HUES48 (cell line): ENCODE measurements at regions not wholly inside any gene's neighbourhood (a gene's known extent, or its start where the extent isn't known, plus 50 kb on each side); places are given as distances from the start of the nearest gene placed in this dataset.
"Not testable (repeated sequence)": the region's sequence is repeated elsewhere in the genome, so short reads cannot be mapped to it uniquely, and the experiment has no call there.

Experiments used
- H3K27ac ChIP-seq: one replicate; pipeline ENCODE4 v1.7.0; 2013; ENCODE audit warnings: low read depth, low read length, inconsistent platforms
- H3K27me3 ChIP-seq: 2 replicates; pipeline ENCODE4 v1.6.1; 2013; ENCODE audit warnings: mild to moderate bottlenecking, low read length; ENCODE audit not compliant: control insufficient read depth, insufficient read depth
- H3K36me3 ChIP-seq: 2 replicates; pipeline ENCODE4 v1.6.1; 2013; ENCODE audit warnings: low read length; ENCODE audit not compliant: control insufficient read depth, insufficient read depth
- H3K4me1 ChIP-seq: 2 replicates; pipeline ENCODE4 v1.6.1; 2013; ENCODE audit warnings: mild to moderate bottlenecking, low read length; ENCODE audit not compliant: control insufficient read depth, insufficient read depth
- H3K4me3 ChIP-seq: 2 replicates; pipeline ENCODE4 v1.5.1; 2013; ENCODE audit warnings: mild to moderate bottlenecking, low read depth, low read length
- H3K9ac ChIP-seq: 2 replicates; pipeline ENCODE4 v1.6.1; 2013; ENCODE audit warnings: mild to moderate bottlenecking, low read depth, low read length, moderate library complexity
- H3K9me3 ChIP-seq: 2 replicates; pipeline ENCODE4 v1.6.1; 2013; ENCODE audit warnings: low read length; ENCODE audit not compliant: control insufficient read depth, insufficient read depth

GRCh38 chr2:77578354-77578753 lies 56.2 kb upstream of the LRRTM4 start:
- Histone ChIP-seq H3K4me3 (no peak overlapping the region), H3K27ac (no peak overlapping the region), H3K9me3 (no peaks in the 10 kb centered on the region), H3K9ac (no peak overlapping the region), H3K27me3 (no peaks in the 10 kb centered on the region), H3K4me1 (no peaks in the 10 kb centered on the region), H3K36me3 (no peaks in the 10 kb centered on the region)

- no peak overlapping the region for H3K27ac ChIP-seq
- no peak overlapping the region for H3K4me3 ChIP-seq
- no peaks in the 10 kb centered on the region for H3K4me1 ChIP-seq
- no peaks in the 10 kb centered on the region for H3K27me3 ChIP-seq
- H3K36me3 ChIP-seq = no peaks in the 10 kb centered on the region
- no peaks in the 10 kb centered on the region for H3K9me3 ChIP-seq
- H3K9ac ChIP-seq = no peak overlapping the region
These were observed 57.0 kb upstream of the LRRTM4 start for GRCh38 chr2:77579076-77579769.

- H3K36me3 ChIP-seq = no peaks in the 10 kb centered on the region
- H3K4me3 ChIP-seq = no peak overlapping the region
- H3K4me1 ChIP-seq = no peaks in the 10 kb centered on the region
- no peak overlapping the region for H3K27ac ChIP-seq
- H3K27me3 ChIP-seq = no peaks in the 10 kb centered on the region
- H3K9ac ChIP-seq = no peak overlapping the region
- no peaks in the 10 kb centered on the region for H3K9me3 ChIP-seq
These were observed 66.3 kb upstream of the LRRTM4 start for GRCh38 chr2:77588438-77588837.

- no peaks in the 10 kb centered on the region for H3K36me3 ChIP-seq
- H3K9me3 ChIP-seq = no peaks in the 10 kb centered on the region
- H3K27ac ChIP-seq = no peak overlapping the region
- H3K4me3 ChIP-seq = no peak overlapping the region
- no peak overlapping the region for H3K9ac ChIP-seq
- H3K4me1 ChIP-seq = no peaks in the 10 kb centered on the region
- no peaks in the 10 kb centered on the region for H3K27me3 ChIP-seq
These were observed 68.2 kb upstream of the LRRTM4 start for GRCh38 chr2:77590298-77590917.

- peak overlapping the region; percentile 51 for H3K4me3 ChIP-seq
These were observed 70.8 kb upstream of the LRRTM4 start for GRCh38 chr2:77592955-77593354.

GRCh38 chr2:77602771-77603170 lies 80.6 kb upstream of the LRRTM4 start:
- Histone ChIP-seq H3K27ac (no peak overlapping the region), H3K4me1 (no peaks in the 10 kb centered on the region), H3K9ac (no peak overlapping the region)

More at GRCh38 chr2:77592955-77593354, 70.8 kb upstream of the LRRTM4 start:
- not testable (repeated sequence) for H3K27me3 ChIP-seq, H3K4me1 ChIP-seq, H3K9ac ChIP-seq, H3K27ac ChIP-seq, H3K36me3 ChIP-seq, H3K9me3 ChIP-seq

GRCh38 chr2:77604953-77605929 lies 83.1 kb upstream of the LRRTM4 start:
- Histone ChIP-seq H3K9me3 (no peaks in the 10 kb centered on the region), H3K27me3 (no peaks in the 10 kb centered on the region), H3K9ac (no peak overlapping the region), H3K27ac (no peak overlapping the region), H3K4me1 (no peaks in the 10 kb centered on the region), H3K4me3 (no peak overlapping the region), H3K36me3 (no peaks in the 10 kb centered on the region)

More at GRCh38 chr2:77602771-77603170, 80.6 kb upstream of the LRRTM4 start:
- H3K9me3 ChIP-seq = no peaks in the 10 kb centered on the region
- H3K4me3 ChIP-seq = no peak overlapping the region
- no peaks in the 10 kb centered on the region for H3K36me3 ChIP-seq
- H3K27me3 ChIP-seq = no peaks in the 10 kb centered on the region

GRCh38 chr2:77608510-77608909 lies 86.3 kb upstream of the LRRTM4 start:
- Histone ChIP-seq H3K9me3 (no peaks in the 10 kb centered on the region), H3K27ac (no peak overlapping the region), H3K4me3 (no peak overlapping the region), H3K27me3 (no peaks in the 10 kb centered on the region), H3K9ac (no peak overlapping the region), H3K36me3 (no peaks in the 10 kb centered on the region), H3K4me1 (no peaks in the 10 kb centered on the region)

GRCh38 chr2:77629539-77629938 lies 107.4 kb upstream of the LRRTM4 start:
- Histone ChIP-seq H3K4me3 (no peak overlapping the region), H3K36me3 (no peaks in the 10 kb centered on the region), H3K9me3 (no peaks in the 10 kb centered on the region), H3K4me1 (peaks cover 9% of the 10 kb centered on the region), H3K27ac (no peak overlapping the region), H3K27me3 (no peaks in the 10 kb centered on the region), H3K9ac (no peak overlapping the region)

GRCh38 chr2:77631007-77631406 lies 108.8 kb upstream of the LRRTM4 start:
- Histone ChIP-seq H3K27ac (no peak overlapping the region), H3K4me1 (peaks cover 9% of the 10 kb centered on the region), H3K9me3 (no peaks in the 10 kb centered on the region), H3K4me3 (no peak overlapping the region), H3K9ac (no peak overlapping the region), H3K27me3 (no peaks in the 10 kb centered on the region), H3K36me3 (no peaks in the 10 kb centered on the region)

- Histone ChIP-seq H3K27me3 (no peaks in the 10 kb centered on the region), H3K9ac (no peak overlapping the region), H3K36me3 (no peaks in the 10 kb centered on the region), H3K4me1 (peaks cover 9% of the 10 kb centered on the region), H3K27ac (no peak overlapping the region), H3K9me3 (no peaks in the 10 kb centered on the region), H3K4me3 (no peak overlapping the region)
These were observed 111.4 kb upstream of the LRRTM4 start for GRCh38 chr2:77633601-77634000.
